Thyroid gland (tissue), 4 donors: ENCODE measurements at regions not wholly inside any gene's neighbourhood (a gene's known extent, or its start where the extent isn't known, plus 50 kb on each side); places are given as distances from the start of the nearest gene placed in this dataset.

Experiments
- CTCF ChIP-seq, 6 experiments: fragments of 200-600 bp in 3 of 6; fragments of 450-650 bp in 3 of 6; sonication (generic) in 3 of 6; IDR thresholded peaks; one replicate each; pipeline ENCODE4 v1.5.1; 2016 to 2019; ENCODE audit warnings: antibody characterized with exemption in 6 of 6, mild to moderate bottlenecking in 2 of 6, inconsistent platforms in 1 of 6, moderate library complexity in 1 of 6
- POLR2A ChIP-seq, 2 donors: fragments of 450-650 bp; IDR thresholded peaks; one replicate each; pipeline ENCODE4 v1.6.1; 2017; ENCODE audit warnings: antibody characterized with exemption in 2 of 2, mild to moderate bottlenecking in 2 of 2, moderate library complexity in 1 of 2

DNA sequence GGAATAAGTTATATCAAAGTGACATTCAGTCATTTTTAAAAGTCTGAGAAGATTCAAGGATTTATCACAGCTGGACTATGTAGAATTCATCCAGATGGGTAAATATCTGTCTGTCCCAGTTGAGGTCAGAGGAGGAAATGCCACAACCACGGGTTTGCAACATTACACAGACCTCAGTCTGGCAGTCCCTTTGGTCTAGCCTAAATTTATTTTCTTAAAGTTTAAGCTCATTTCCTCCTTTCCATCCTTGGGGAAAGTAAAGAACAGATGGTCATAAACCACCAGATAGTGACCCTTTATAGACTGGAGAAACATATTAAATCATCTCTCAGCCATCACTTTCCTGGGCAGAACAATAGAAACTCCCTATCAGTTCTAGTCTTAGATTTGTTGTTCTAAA lies 238.4 kb upstream of the DDI1 start:
- TF ChIP-seq CTCF (IDR thresholded peaks at IDR 0.05) (no peak), POLR2A (IDR thresholded peaks at IDR 0.05) (no peak)
